Muscle layer of colon (tissue), 2 donors: ENCODE measurements at regions not wholly inside any gene's neighbourhood (a gene's known extent, or its start where the extent isn't known, plus 50 kb on each side); places are given as distances from the start of the nearest gene placed in this dataset.

Source experiments
- H3K27ac ChIP-seq: one replicate; pipeline ENCODE4 v1.7.0; 2013; ENCODE audit warnings: low read depth, mild to moderate bottlenecking, low read length, moderate library complexity
- H3K27me3 ChIP-seq, 2 donors: one replicate each; pipeline ENCODE4 v1.7.0; 2013; ENCODE audit warnings: low read length in 2 of 2, mild to moderate bottlenecking in 2 of 2; ENCODE audit not compliant: insufficient read depth in 2 of 2, control insufficient read depth in 1 of 2
- H3K36me3 ChIP-seq: one replicate; pipeline ENCODE4 v1.7.0; 2013; ENCODE audit warnings: mild to moderate bottlenecking, low read length; ENCODE audit not compliant: insufficient read depth
- H3K4me1 ChIP-seq: one replicate; pipeline ENCODE4 v1.7.0; 2013; ENCODE audit warnings: mild to moderate bottlenecking, low read length; ENCODE audit not compliant: insufficient read depth
- H3K4me3 ChIP-seq, 2 donors: one replicate each; pipeline ENCODE4 v1.7.0; 2013; ENCODE audit warnings: low read length in 2 of 2, low read depth in 1 of 2, mild to moderate bottlenecking in 1 of 2, moderate library complexity in 1 of 2
- H3K9ac ChIP-seq: one replicate; pipeline ENCODE4 v1.7.0; 2013; ENCODE audit warnings: low read length
- H3K9me3 ChIP-seq: one replicate; pipeline ENCODE4 v1.7.0; 2013; ENCODE audit warnings: mild to moderate bottlenecking, low read length
- donor health status: abdominal sarcoma.
- donor health status: Adenocarcinoma of cecum.

DNA sequence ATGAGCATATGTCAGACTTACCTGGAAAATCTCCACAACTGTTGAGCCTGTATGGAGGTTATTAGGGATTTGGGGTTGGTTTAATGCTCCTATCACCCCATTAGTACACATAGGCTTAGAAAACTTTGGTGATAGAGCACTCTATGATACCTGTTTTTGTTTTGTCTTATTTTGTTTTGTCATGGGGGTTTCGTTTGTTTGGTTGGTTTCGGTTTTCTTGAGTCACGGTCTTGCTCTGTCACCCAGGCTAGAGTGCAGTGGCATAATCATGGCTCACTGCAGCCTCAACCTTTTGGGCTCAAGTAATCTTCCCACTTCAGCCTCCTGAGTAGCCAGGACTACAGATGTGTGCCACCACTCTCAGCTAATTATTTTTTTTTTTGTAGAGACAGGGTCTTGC lies 70.0 kb downstream of the MZT1 start:
- Histone ChIP-seq H3K4me1 (no peaks in the 10 kb centered on the region), H3K27ac (no peak overlapping the region), H3K9me3 (no peaks in the 10 kb centered on the region), H3K4me3 (no peak overlapping the region), H3K27me3 (no peaks in the 10 kb centered on the region), H3K9ac (no peak overlapping the region), H3K36me3 (no peaks in the 10 kb centered on the region)

DNA sequence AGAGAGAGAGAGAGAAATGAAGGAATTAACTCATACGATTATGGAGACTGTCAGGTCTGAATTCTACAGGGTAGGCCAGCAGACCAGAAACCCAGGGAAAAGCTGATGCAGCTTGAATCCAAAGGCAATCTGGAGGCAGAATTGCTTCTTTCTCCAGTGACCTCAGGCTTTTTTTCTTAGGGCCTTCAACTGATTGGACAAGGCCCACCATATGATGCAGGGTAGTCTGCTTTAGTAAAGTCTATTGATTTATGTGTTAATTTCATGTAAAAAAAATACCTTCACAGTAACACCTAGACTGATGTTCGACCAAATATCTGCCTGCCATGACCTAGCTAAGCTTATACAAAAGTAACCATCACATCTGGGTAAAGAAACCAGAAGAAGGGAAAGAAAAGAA lies 71.1 kb downstream of the MZT1 start:
- Histone ChIP-seq H3K27ac (no peak overlapping the region), H3K4me1 (no peaks in the 10 kb centered on the region), H3K9me3 (no peaks in the 10 kb centered on the region), H3K36me3 (no peaks in the 10 kb centered on the region), H3K27me3 (no peaks in the 10 kb centered on the region), H3K4me3 (no peak overlapping the region), H3K9ac (no peak overlapping the region)

DNA sequence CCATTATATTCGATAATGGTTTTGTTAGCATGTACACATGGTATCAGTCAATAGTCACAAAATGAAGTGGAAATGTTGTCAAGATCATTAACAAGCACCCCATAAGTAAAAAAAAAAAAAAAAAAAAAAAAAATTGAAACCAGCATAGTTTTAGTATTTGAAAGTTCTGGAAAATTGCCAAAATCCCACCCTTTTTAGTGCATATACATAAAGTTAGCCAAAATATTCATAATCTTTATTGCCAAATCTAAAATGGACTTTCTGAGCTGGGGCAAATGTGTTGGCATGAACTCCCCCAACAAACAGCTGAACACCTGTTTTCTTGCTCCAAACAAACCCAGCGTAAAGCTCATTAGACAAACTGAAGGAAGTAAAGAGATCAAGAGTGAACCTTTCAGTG lies 73.9 kb downstream of the MZT1 start:
- no peak overlapping the region for H3K4me3 ChIP-seq
- H3K27ac ChIP-seq = no peak overlapping the region
- H3K9ac ChIP-seq = no peak overlapping the region
- H3K36me3 ChIP-seq = no peaks in the 10 kb centered on the region
- no peaks in the 10 kb centered on the region for H3K4me1 ChIP-seq
- H3K27me3 ChIP-seq = no peaks in the 10 kb centered on the region
- H3K9me3 ChIP-seq = no peaks in the 10 kb centered on the region

DNA sequence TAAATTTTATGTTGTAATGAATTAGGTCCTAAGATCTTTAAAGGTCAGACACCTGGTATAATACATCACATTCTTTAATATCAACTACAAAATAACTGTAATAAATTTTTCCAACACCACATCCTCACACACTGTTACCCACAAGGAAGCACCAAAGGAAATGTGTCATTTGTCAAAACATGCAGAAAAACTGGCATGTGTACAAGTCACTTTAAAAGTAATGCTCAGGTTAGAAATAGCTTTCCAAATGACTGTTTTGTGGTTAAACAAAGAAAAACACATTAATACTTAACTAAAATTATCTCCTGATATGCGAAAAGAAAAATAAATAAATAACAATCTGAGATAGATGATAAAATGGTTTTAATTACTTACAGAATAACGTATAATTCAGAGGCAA lies 74.7 kb downstream of the MZT1 start:
- no peaks in the 10 kb centered on the region for H3K4me1 ChIP-seq

DNA sequence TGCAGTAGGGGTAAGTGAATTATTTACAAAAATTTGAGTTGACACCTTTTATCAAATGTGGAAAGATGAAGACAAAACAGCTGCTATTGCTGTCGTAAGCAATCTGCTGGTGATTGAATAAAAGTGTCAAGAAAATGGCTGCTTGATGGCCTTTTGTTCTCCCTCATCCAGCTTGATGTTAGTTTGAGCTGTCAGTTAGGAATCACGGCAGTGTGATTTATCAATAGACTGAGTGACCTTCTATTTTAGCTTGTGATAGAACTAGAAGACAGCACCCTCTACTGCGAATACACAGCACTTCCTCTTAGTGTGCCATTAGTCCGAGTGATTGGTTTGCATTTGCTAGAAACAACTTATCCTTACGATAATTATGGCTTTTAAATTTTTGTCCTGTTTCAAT lies 76.3 kb downstream of the MZT1 start:
- Histone ChIP-seq H3K9ac (no peak overlapping the region), H3K9me3 (no peaks in the 10 kb centered on the region), H3K4me3 (no peak overlapping the region), H3K27me3 (no peaks in the 10 kb centered on the region), H3K4me1 (no peaks in the 10 kb centered on the region), H3K27ac (no peak overlapping the region), H3K36me3 (no peaks in the 10 kb centered on the region)

More for the DNA sequence above, 74.7 kb downstream of the MZT1 start:
- Histone ChIP-seq H3K9ac (no peak overlapping the region), H3K27me3 (no peaks in the 10 kb centered on the region), H3K27ac (no peak overlapping the region), H3K36me3 (no peaks in the 10 kb centered on the region), H3K9me3 (no peaks in the 10 kb centered on the region), H3K4me3 (no peak overlapping the region)

DNA sequence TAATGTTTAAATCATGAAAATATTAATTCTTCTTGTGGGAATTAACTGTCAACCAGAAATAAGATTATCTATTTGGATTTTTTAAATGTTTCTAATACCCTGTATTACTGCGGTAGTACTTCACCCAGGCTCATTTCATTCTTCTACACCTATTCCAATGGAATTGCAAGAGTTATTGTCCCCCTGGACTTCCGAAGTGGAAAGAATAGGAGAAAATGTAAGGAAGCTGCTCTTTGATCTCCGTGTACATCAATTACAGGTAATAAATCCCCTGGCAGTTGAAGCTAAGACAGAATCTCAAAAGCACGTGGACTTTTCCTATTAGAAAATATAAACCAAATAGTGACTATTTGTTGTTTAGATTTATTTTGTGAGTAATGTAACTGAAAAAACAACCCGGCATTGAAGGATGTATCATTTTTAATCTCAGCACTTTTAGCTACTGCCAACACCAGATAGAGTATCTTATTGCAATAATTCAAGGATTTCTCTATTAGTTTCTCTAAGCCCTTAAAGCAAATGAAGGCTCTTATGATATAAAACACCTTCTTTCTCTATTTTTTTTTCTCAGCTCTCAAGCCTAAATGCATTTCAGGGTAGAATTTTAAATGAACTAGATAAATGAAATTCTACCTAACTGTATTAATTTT lies 77.3 kb downstream of the MZT1 start:
- Histone ChIP-seq H3K4me1 (no peaks in the 10 kb centered on the region), H3K9ac (no peak overlapping the region), H3K9me3 (no peaks in the 10 kb centered on the region), H3K36me3 (no peaks in the 10 kb centered on the region), H3K4me3 (no peak overlapping the region), H3K27ac (no peak overlapping the region), H3K27me3 (no peaks in the 10 kb centered on the region)

DNA sequence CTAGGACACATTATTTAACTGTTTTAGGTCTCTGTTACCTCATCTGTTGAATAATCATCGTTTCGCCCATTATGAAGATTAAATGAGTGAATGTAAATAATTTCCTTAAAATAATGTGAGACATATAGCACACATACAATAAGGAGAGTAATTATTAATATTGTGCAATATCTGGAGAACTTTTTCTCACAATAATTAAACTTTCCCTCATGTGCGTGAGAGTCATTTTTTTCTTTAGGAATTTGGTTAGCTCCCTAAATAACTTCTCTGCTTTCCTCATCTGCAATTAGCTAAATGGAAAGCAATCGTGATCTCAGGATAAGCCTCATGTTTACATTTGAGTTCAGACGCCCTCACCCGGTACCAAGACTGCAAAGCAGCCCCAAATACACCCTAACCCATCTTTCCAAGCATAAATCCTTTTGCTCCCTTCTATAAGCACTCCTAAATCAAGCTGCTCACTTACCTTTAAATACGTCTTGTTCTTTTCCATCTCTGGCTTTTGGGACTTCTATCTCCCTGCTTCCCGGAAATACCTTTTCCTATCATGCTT lies 78.8 kb downstream of the MZT1 start:
- Histone ChIP-seq H3K4me1 (no peaks in the 10 kb centered on the region), H3K36me3 (no peaks in the 10 kb centered on the region), H3K27ac (no peak overlapping the region), H3K4me3 (no peak overlapping the region), H3K9me3 (no peaks in the 10 kb centered on the region), H3K9ac (no peak overlapping the region), H3K27me3 (no peaks in the 10 kb centered on the region)

DNA sequence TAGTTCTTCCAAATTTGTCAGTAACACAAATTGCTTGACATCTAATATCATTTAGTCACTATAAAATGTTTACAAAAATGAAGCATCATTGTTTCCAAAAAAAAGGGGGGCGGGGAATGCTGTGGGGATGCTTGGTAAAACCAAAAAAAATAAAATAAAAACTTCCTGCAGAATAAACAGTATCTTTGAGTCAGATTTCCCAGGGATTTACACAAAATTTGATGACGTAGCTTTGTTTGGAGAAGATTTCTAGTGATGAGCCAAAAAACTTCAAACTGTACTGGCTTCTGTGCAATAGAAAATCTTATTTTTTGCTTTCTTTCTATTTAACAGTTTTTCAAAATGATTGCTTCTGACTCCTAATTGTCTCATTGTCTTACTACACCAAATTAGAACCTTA lies 80.0 kb downstream of the MZT1 start:
- no peaks in the 10 kb centered on the region for H3K36me3 ChIP-seq
- H3K27ac ChIP-seq = no peak overlapping the region

DNA sequence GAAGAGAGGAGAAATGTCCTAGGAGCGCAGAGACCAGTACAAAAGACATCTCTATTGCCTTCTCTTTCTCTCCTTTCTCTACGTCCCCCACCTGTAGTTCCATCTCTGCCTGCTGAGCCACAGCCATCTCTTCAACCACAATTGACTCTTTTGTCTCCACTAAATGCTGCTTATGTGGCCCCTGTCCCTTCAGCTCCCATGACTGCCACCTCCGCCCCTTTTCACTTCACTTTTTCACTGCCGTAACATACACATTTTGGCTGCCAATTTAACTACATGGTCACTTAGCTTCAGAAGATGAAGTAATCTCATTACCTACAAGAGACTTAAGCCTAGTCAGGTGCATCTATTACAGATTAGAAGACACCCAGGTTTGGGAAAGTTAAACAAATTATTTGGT lies 81.9 kb downstream of the MZT1 start:
- Histone ChIP-seq H3K4me3 (no peak overlapping the region), H3K27ac (no peak overlapping the region), H3K9ac (no peak overlapping the region), H3K27me3 (no peaks in the 10 kb centered on the region), H3K9me3 (no peaks in the 10 kb centered on the region), H3K4me1 (no peaks in the 10 kb centered on the region), H3K36me3 (no peaks in the 10 kb centered on the region)

More for the DNA sequence above, 80.0 kb downstream of the MZT1 start:
- no peaks in the 10 kb centered on the region for H3K4me1 ChIP-seq
- H3K9ac ChIP-seq = no peak overlapping the region
- H3K9me3 ChIP-seq = no peaks in the 10 kb centered on the region
- H3K4me3 ChIP-seq = no peak overlapping the region
- H3K27me3 ChIP-seq = no peaks in the 10 kb centered on the region

DNA sequence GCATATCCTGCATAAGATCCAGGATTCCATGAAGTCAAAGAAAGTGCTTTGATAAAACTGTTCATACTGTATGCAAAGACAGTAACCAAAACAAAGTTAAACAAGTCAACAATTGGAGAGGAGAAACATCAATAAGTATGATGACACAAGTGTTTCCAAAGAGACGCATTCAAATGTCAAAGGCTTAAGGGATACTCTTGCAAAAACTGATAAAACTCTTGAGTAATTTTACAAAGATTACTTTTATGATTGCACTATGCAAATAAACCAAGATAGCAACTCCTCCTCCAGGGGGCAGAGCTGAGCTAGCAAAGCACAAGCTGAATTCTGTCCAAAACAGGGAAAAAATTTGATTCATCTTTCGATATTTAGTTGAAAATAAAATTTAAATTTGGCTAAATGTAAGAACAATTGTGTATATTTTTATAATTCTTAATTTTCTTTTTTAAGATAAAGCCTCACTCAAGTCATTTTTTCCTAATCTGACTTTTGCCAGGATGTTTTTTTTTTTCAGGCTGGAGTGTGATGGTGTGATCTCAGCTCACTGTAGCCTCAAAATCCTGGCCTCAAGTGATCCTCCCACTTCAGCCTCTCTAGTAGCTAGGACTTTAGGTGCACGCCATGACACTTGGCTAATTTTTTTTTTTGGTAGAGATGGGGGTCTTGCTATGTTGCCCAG lies 84.0 kb downstream of the MZT1 start:
- H3K4me1 ChIP-seq = no peaks in the 10 kb centered on the region

DNA sequence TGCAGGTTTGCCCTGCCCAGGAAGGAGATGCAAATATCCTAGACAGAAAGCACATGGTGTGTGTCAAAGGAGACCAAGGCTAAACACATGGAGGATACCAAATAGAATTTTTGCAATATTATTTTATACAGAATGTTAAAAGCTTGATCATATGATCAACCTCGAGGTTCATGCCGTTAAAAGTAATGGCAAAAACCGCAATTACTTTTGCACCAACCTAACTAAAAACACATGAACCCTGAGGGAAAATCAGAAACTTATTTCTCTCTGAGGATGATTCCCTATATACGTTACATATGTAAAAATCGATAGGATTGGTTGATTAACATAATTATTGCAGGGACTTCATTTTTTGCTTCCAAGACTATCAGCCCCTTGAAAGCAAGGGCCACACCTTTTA lies 88.1 kb downstream of the MZT1 start:
- no peaks in the 10 kb centered on the region for H3K27me3 ChIP-seq
- H3K9me3 ChIP-seq = no peaks in the 10 kb centered on the region
- no peak overlapping the region for H3K4me3 ChIP-seq
- H3K9ac ChIP-seq = no peak overlapping the region
- H3K27ac ChIP-seq = no peak overlapping the region
- no peaks in the 10 kb centered on the region for H3K4me1 ChIP-seq
- H3K36me3 ChIP-seq = no peaks in the 10 kb centered on the region

More for the DNA sequence above, 84.0 kb downstream of the MZT1 start:
- Histone ChIP-seq H3K36me3 (no peaks in the 10 kb centered on the region), H3K27ac (no peak overlapping the region), H3K9me3 (no peaks in the 10 kb centered on the region), H3K27me3 (no peaks in the 10 kb centered on the region), H3K9ac (no peak overlapping the region), H3K4me3 (no peak overlapping the region)
